ENCODE measurements at regions not wholly inside any gene's neighbourhood (a gene's known extent, or its start where the extent isn't known, plus 50 kb on each side); places are given as distances from the start of the nearest gene placed in this dataset.

- TF ChIP-seq E2F8 (IDR thresholded peaks at IDR 0.05; ENCODE audit: low read depth, partially characterized antibody) (no peak), IKZF1 (conservative IDR thresholded peaks at IDR 0.05) (no peak), CBX5 (IDR thresholded peaks at IDR 0.05; ENCODE audit: low read depth) (no peak), HDGF (IDR thresholded peaks at IDR 0.05) (no peak), JUND (IDR thresholded peaks at IDR 0.05; ENCODE audit: low read depth, low read length) (no peak), RUNX3 (IDR thresholded peaks at IDR 0.05; ENCODE audit: low read length) (no peak), BRCA1 (IDR thresholded peaks at IDR 0.05; ENCODE audit: low read depth, low read length) (no peak), BACH1 (IDR thresholded peaks at IDR 0.05; ENCODE audit: borderline replicate concordance) (no peak), RELB (IDR thresholded peaks at IDR 0.05; ENCODE audit: low read depth) (no peak)
Measured at GRCh38 chr18:56166914-56167313, 471.5 kb downstream of the TXNL1 start (continued).
